Heart right ventricle (tissue), 16 donors: ENCODE measurements at regions not wholly inside any gene's neighbourhood (a gene's known extent, or its start where the extent isn't known, plus 50 kb on each side); places are given as distances from the start of the nearest gene placed in this dataset.

Experiments used
- ATAC-seq, 8 donors: fragments of 200-7000 bp; cut with Tn5 transposase; one replicate each; pipeline ENCODE4 v1.9.1; 2020; ENCODE audit warnings: mild to moderate bottlenecking in 8 of 8, moderate library complexity in 8 of 8, moderate number of reproducible peaks in 1 of 8
- DNase-seq, 2 donors: peaks; one replicate each; pipeline ENCODE4 v3.0.0-alpha.2; 2020
- H3K27ac ChIP-seq, 10 donors: fragments of 200-600 bp; sonication (generic) in 2 of 10; one replicate each; pipeline versions ENCODE4 v1.5.0 to v1.8.0; 2020 to 2022; ENCODE audit warnings: mild to moderate bottlenecking in 3 of 10
- H3K27me3 ChIP-seq, 7 donors: fragments of 200-600 bp; one replicate each; pipeline ENCODE4 v1.8.0; 2021 to 2022; ENCODE audit warnings: mild to moderate bottlenecking in 2 of 7
- H3K36me3 ChIP-seq, 9 donors: fragments of 200-600 bp; sonication (generic) in 1 of 9; one replicate each; pipeline versions ENCODE4 v1.5.0 to v1.8.0; 2020 to 2022; ENCODE audit warnings: mild to moderate bottlenecking in 2 of 9
- H3K4me1 ChIP-seq, 9 donors: fragments of 200-600 bp; sonication (generic) in 1 of 9; one replicate each; pipeline versions ENCODE4 v1.5.0 to v1.8.0; 2020 to 2022; ENCODE audit warnings: mild to moderate bottlenecking in 4 of 9
- H3K4me3 ChIP-seq, 10 donors: fragments of 200-600 bp; sonication (generic) in 2 of 10; one replicate each; pipeline versions ENCODE4 v1.5.0 to v1.8.0; 2020 to 2022; ENCODE audit warnings: mild to moderate bottlenecking in 7 of 10, moderate library complexity in 2 of 10
- H3K9me3 ChIP-seq, 11 donors: fragments of 200-600 bp in 10 of 11; sonication (generic) in 2 of 11; one replicate each; pipeline versions ENCODE4 v1.5.0 to v1.8.0; 2013 to 2022; ENCODE audit warnings: mild to moderate bottlenecking in 2 of 11, control low read depth in 1 of 11, moderate library complexity in 1 of 11
- CTCF ChIP-seq, 9 donors: fragments of 200-600 bp; sonication (generic) in 2 of 9; IDR thresholded peaks; one replicate each; pipeline versions ENCODE4 v1.5.0 to v1.8.0; 2021 to 2022; ENCODE audit warnings: antibody characterized with exemption in 9 of 9, mild to moderate bottlenecking in 5 of 9, moderate library complexity in 1 of 9
- WGBS, 2 donors: extraction: QIAGEN DNeasy Blood & Tissue Kit; methylation state at CpG; one replicate each; pipeline ENCODE4 v1.1.7; 2013; ENCODE audit warnings: inconsistent platforms in 1 of 2; 5-methylcytosine and 5-hydroxymethylcytosine counted together
- intact Hi-C, 10 donors: fragments of 100-400 bp; cut with DNase I; formaldehyde crosslinking; loops; one replicate each; pipeline versions ENCODE4 v1.11.1 to v1.14.2; 2022
- donor health status: Arrhythmogenic right ventricular cardiomyopathy.
- donor health status: ischemic (EF 13 %, LVEDD 7.1; RV severe dilation, severe dysfunction).
- donor health status: healthy with polysubstance abuse.
- donor health status: DM: no; HTN: yes; CAD: no.
- donor health status: DM: no; HTN: no; CAD: no.
- donor health status: ischemic (EF 25% LVEDD 6.9; RV normal size, moderate dysfunction).
- donor health status: ischemic (EF 25% LVEDD 5.7; RV mildly dilated, moderate dysfunction).
- donor health status: healthy.
- donor health status: DM: yes; HTN: yes; CAD: no.
- donor health status: Ischemic cardiomyopathy.
- donor health status: ischemic (EF 35%, LVEDD 5.7; RV mildly dilated, moderate dysfunction).
- donor health status: nonischemic (EF 11% LVEDD 7.7; RV severe dilation, severe dysfunction).
- donor health status: DM: yes; HTN: yes; CAD: no.
- donor health status: PGD.
- donor health status: ischemic (EF 29% LVEDD 5.4; RV normal size, mild dysfunction).
- donor health status: nonischemic (EF 23%, LVEDD 6.1; RV moderate dilation, normal function).

- Histone ChIP-seq H3K27me3 (no peaks in the 10 kb centered on the region), H3K4me3 (no peak overlapping the region), H3K4me1 (no peaks in the 10 kb centered on the region), H3K27ac (no peak overlapping the region), H3K9me3 (peaks cover 0 to 27% (median 0%) of the 10 kb centered on the region in 11 donors), H3K36me3 (no peaks in the 10 kb centered on the region)
- WGBS, 2 donors = 90% methylated on average over 4 of the region's 4 CpGs
- no peak for ATAC-seq
- intact Hi-C loops = no loop called here
- DNase-seq = no peak
- no peak for TF ChIP-seq CTCF (IDR thresholded peaks at IDR 0.05)
Observed at GRCh38 chr2:238584617-238585016, 157.9 kb downstream of the ASB1 start.

- H3K4me3 ChIP-seq = no peak overlapping the region
- no peak for TF ChIP-seq CTCF (IDR thresholded peaks at IDR 0.05)
- ATAC-seq = no peak
- intact Hi-C loops = no loop called here
- no peaks in the 10 kb centered on the region for H3K27me3 ChIP-seq
- DNase-seq = no peak
- H3K4me1 ChIP-seq = no peaks in the 10 kb centered on the region
- no peaks in the 10 kb centered on the region for H3K36me3 ChIP-seq
- H3K27ac ChIP-seq = no peak overlapping the region
- 80 to 81% methylated on average over 34 of the region's 34 CpGs for WGBS, 2 donors
- H3K9me3 ChIP-seq = peaks cover 0 to 27% (median 0%) of the 10 kb centered on the region in 11 donors
Observed at GRCh38 chr2:238585836-238586821, 159.4 kb downstream of the ASB1 start.

GRCh38 chr2:238586931-238587775, 160.4 kb downstream of the ASB1 start:
- no peak for TF ChIP-seq CTCF (IDR thresholded peaks at IDR 0.05)
- H3K4me1 ChIP-seq = no peaks in the 10 kb centered on the region
- ATAC-seq (peak in 1 of 8 donors; percentile 14), DNase-seq (no peak)
- no peaks in the 10 kb centered on the region for H3K27me3 ChIP-seq
- WGBS, 2 donors = 84 to 89% methylated on average over 16 of the region's 16 CpGs
- H3K9me3 ChIP-seq = peaks cover 0 to 25% (median 0%) of the 10 kb centered on the region in 11 donors
- H3K36me3 ChIP-seq = no peaks in the 10 kb centered on the region
- no peak overlapping the region for H3K27ac ChIP-seq
- intact Hi-C loops = no loop called here
- H3K4me3 ChIP-seq = no peak overlapping the region
